HG03521 (cell line): ENCODE measurements at regions not wholly inside any gene's neighbourhood (a gene's known extent, or its start where the extent isn't known, plus 50 kb on each side); places are given as distances from the start of the nearest gene placed in this dataset.
"Not testable (repeated sequence)": the region's sequence is repeated elsewhere in the genome, so short reads cannot be mapped to it uniquely, and the experiment has no call there.

Source experiments
- ATAC-seq: cut with Tn5 transposase; IDR thresholded peaks from one replicate; pipeline ENCODE4 v1.9.1; 2021; ENCODE audit warnings: mild to moderate bottlenecking, moderate library complexity; ENCODE audit not compliant: unreplicated experiment

- no peak for ATAC-seq
Measured at GRCh38 chr12:131430158-131430742, 280.6 kb upstream of the SFSWAP start.

DNA sequence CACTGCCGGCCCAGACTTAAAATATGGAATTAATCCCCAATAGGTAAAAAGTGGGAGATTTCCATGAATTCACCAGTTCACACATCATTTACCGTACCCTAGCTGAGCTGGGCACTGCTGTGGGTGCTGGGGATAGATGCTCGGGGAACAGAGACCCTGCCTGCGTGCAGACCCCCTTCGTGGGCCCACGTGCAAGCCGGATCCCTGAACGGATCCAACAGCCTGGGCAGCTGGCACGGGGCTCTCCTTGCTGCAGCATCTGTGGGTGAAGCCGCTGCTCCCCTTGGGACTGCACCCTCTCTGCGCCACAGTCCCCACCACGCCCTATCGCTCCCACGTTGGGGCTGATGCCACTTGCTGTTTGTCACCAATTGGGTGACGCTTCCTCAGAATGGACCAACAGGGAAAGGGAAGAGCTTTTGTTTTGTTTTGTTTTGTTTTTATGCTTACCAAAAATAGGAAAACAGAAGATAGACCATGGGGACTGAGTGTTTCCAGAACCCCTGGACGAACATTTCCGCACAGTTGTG, 279.7 kb upstream of the SFSWAP start:
- ATAC-seq = not testable (repeated sequence)

- ATAC-seq = no peak
Measured at GRCh38 chr12:131432532-131433260, 278.2 kb upstream of the SFSWAP start.

- no peak for ATAC-seq
Measured at GRCh38 chr12:131434208-131435125, 276.4 kb upstream of the SFSWAP start.

DNA sequence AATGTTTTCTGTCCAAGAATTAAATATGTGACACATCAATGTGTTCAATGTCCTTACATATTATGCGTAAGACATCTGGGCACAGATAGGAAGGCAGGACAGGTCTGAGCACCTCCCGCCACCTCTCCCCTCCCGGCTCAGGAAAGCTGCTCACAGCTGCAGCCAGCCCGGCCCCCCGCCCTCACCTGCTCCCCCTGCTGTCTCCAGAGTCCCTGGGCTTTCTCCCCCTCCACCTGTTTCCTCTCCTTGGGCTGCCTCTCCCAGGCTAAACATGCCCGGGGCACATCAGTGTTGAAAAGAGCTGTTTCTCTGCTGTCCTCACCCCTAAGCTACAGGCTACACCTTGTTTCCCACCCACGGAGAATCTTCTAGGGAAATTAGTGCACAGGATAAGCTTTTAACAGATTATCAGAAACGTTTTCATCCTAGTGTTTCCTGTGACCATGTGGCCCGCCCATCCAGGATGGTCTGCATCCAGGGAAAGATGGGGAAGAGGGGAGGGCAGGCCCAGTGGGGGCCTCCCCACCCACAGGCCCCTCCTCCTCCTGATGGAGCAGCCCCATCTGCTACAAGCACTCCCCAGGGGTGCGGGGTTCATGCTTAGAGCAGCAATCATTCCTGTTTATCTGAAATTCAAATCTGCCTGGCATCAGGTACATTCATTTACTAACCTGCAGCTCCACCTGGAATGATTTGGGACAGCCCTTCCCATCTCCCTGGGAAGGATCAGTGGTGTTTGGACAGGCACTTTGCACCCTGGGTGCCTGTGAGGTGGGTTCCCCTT, 273.8 kb upstream of the SFSWAP start:
- no peak for ATAC-seq

GRCh38 chr12:131437706-131438492, 273.0 kb upstream of the SFSWAP start:
- no peak for ATAC-seq

DNA sequence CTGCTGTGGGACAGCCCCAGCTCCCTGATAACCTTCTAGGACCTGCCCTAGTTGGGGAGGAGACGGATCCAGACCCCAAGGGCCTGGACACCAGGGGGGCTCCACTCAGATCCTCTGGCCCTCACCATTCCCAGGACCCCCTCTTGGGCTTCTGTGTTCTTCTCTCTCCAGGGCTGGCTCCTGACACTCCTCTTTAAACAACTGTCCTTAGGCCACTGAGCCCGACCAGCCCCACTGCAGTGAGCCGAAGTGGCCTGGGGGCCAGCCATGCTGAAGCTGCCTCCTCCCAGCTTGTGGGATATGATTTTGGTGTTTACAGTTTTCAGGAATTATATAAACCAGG, 272.4 kb upstream of the SFSWAP start:
- ATAC-seq = not testable (repeated sequence)

DNA sequence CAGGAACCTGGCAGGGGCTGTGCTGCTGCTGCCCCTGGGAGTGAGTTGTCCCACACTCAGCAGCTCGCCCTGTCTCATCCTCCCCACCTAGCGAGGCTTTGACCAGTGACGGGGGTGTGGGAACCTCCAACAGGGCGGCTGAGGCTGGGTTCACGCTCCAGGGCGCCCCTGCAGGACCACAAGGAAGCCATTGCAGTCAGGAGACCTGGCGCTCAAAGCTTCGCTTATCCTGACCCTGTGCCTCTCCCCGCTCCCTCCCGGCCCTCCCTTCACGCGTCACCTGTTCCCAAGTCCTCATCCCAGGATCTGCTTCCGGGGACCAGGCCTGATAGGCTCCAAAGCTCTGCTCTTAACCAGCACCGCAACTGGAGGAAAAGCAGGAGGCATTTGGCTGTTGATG, 272.0 kb upstream of the SFSWAP start:
- no peak for ATAC-seq

DNA sequence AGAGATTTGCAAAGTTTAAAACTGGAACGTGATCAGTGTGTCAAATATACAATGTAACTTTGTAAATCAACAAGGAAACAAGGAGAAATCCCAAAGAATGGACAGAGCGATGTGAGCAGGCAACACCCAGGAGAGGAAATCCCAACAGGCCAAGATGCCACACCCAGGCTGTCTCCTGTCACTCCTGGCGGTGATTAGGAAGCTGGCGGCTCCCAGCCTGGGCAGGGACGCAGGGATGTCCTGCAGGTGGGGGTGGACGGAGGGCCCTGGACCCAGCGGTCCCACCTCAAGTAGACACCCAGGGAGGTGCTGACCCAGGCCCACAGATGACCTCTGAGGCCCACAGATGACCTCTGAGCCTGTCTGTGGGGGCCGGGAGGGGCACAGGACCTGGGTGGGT, 271.1 kb upstream of the SFSWAP start:
- ATAC-seq = not testable (repeated sequence)

- not testable (repeated sequence) for ATAC-seq
Measured at GRCh38 chr12:131440209-131441059, 270.5 kb upstream of the SFSWAP start.

DNA sequence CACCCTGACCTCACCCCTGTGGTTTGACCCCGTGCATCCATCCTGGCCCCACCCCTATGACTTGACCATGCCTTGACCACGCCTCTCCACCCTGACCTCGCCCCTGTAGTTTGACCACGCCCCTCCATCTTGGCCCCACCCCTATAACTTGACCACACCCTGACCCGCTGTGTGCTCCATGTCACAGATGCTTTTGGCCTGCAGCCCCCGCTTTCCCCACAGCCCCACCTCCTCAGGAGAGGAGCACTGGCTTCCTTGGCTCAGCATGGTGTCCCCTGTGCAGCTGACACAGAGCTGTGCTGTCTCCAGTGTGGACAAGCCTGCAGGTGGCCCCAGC, 269.9 kb upstream of the SFSWAP start:
- ATAC-seq = no peak

DNA sequence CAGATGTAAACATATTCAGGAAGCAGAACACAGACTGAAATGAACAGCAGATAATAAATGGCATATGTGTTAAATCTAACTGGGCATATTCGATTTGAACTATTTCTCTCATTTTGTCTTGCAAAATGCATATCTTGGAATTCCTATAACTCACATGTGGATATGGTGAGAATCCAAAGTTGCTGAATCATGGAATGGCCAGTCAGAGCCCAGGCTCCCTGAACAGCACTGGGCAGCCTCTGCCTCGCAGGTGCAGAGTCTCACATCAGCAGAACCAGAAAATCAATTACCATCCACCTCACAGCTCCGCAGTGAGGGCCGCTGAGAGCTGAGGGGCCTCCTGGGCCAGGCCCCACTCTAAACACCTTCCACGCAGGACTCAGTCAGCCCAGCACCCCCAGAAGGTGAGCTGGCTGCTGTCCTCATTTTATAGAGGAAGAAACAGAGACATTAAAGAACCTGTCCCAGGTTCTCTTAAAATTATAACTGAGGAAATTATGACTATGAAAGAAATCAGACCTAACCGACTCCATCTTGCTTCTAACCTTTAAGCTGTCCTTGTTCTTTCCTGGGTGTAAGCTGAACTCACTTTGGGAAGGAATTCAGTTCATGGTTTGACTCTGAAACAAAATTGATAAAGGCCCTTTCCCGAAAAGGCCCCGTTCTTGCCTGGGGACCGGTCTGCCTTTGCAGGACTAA, 269.1 kb upstream of the SFSWAP start:
- no peak for ATAC-seq

DNA sequence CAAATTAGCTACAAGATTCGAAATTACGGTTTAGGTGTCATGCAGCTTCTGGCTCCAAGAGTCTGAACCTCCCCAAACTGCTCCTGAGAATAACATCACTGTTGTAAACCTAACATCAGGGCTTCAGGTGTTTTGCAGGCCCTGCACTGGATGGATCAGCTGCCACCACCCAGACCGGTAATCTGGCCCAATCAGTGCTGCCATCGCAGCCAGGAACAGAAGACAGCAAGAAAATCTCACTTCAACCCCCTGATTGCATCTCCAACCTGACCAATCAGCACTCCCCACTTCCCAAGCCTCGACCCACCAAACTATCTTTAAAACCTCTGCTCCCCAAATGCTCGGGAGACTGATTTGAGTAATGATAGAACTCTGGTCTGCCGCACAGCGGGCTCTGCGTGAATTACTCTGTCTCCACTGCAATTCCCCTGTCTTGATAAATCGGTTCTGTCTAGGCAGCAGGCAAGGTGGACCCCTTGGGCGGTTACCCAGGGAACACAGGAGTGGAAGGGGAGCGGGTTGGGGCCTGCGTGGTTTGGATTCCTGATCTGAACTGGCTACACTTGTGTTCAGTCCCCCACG, 268.5 kb upstream of the SFSWAP start:
- no peak for ATAC-seq

DNA sequence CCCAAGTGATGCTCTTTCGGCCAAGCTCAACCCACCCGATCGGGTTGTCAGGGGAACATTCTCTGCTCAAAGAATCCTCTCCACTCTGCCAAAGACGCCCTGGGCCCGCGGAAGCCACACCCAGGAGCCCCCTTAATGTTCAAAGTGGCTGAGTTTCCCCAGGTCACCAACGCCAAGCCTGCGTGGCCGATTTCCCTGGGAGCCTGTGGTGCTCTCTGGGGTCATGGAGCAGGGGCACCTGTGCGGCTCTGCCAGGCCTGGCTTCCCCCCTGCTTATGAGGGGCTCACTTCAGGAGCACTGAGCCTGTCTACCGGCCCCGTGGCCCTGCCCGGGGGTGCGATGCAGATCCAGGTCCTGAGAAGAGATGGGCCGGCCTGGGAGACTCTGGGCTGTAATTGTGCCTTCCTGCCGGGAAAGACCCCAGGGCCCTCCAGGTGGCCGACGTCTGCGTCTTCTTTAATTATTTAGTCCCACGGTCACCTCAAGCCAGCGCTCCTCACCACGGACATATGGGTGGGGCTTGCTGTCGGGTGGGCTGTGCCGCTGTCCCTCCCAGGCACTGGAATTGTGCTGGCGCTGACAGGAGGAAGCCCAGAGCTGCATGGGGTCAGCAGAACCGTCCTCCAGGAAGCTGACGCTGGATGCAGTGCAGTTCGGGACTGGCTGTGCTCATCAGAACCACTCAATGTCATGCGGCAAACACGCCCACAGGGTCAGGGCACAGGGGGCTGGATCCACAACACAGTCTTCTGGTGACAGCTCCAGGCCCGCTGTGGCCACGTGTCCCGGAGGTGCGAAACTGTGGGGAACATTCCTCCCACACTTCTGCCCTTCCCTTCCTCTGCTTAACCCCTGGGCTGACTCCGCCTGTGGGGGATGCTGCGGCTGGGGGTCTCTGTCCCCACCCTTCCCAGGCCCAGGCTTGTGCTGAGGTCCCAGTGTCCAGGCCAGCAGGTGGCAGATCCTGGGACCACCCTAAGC, 267.6 kb upstream of the SFSWAP start:
- ATAC-seq = no peak

- no peak for ATAC-seq
Measured at GRCh38 chr12:131444220-131445164, 266.4 kb upstream of the SFSWAP start.

GRCh38 chr12:131445184-131445774, 265.6 kb upstream of the SFSWAP start:
- ATAC-seq = no peak
